GM19463 (cell line): ENCODE measurements at regions not wholly inside any gene's neighbourhood (a gene's known extent, or its start where the extent isn't known, plus 50 kb on each side); places are given as distances from the start of the nearest gene placed in this dataset.

ENCODE experiments used
- ATAC-seq: cut with Tn5 transposase; IDR thresholded peaks from one replicate; pipeline ENCODE4 v1.9.1; 2021; ENCODE audit warnings: mild to moderate bottlenecking, moderate library complexity; ENCODE audit not compliant: unreplicated experiment

DNA sequence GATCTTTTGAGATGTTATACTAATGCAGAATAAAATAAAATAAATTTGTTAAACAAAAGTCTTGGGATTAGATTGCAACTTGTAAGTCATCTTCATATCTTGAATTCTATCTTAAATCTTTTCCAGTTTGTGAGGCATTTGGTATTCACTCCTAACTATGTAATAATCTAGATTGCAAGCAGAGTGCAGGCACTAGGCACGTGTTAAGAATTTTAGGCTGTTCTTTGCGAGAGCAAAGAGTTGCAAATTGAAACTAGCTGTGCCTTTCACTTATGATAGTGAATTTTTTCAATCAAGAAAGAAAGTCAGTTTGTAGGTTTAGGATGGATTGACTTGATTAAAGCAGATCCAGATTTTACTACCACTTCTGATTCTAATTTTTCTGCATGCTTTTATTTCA, 264.1 kb upstream of the SPRY2 start:
- no peak for ATAC-seq

DNA sequence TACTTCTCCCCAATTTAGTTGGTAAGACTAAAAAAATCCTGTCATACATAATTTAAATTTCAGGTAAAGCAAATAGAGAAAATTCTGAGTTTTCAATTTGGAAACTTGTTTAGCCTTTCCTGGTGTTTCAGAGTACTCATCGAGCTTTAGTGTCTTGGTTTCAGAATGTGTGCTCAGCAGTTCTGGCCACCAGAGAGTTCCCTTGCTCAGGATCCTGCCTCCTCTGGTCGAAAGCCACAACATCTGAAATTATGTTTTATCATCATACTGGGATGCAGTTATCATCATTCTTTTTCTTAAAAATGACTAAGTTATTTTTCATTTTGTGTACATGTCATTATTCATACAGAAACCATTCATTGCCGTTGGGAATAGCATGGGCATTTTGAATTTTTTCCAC, 263.2 kb upstream of the SPRY2 start:
- ATAC-seq = no peak

- no peak for ATAC-seq
These were observed 262.4 kb upstream of the SPRY2 start for GRCh38 chr13:80603351-80603750.

GRCh38 chr13:80599765-80600164, 258.8 kb upstream of the SPRY2 start:
- no peak for ATAC-seq

GRCh38 chr13:80598189-80598588, 257.3 kb upstream of the SPRY2 start:
- no peak for ATAC-seq

GRCh38 chr13:80591976-80592740, 251.2 kb upstream of the SPRY2 start:
- no peak for ATAC-seq

GRCh38 chr13:80590551-80590950, 249.6 kb upstream of the SPRY2 start:
- ATAC-seq = no peak

GRCh38 chr13:80586356-80586755, 245.4 kb upstream of the SPRY2 start:
- ATAC-seq = no peak

- ATAC-seq = no peak
These were observed 244.6 kb upstream of the SPRY2 start for GRCh38 chr13:80585531-80585930.

GRCh38 chr13:80584785-80585184, 243.9 kb upstream of the SPRY2 start:
- no peak for ATAC-seq

- ATAC-seq = no peak
These were observed 243.4 kb upstream of the SPRY2 start for GRCh38 chr13:80584306-80584705.

DNA sequence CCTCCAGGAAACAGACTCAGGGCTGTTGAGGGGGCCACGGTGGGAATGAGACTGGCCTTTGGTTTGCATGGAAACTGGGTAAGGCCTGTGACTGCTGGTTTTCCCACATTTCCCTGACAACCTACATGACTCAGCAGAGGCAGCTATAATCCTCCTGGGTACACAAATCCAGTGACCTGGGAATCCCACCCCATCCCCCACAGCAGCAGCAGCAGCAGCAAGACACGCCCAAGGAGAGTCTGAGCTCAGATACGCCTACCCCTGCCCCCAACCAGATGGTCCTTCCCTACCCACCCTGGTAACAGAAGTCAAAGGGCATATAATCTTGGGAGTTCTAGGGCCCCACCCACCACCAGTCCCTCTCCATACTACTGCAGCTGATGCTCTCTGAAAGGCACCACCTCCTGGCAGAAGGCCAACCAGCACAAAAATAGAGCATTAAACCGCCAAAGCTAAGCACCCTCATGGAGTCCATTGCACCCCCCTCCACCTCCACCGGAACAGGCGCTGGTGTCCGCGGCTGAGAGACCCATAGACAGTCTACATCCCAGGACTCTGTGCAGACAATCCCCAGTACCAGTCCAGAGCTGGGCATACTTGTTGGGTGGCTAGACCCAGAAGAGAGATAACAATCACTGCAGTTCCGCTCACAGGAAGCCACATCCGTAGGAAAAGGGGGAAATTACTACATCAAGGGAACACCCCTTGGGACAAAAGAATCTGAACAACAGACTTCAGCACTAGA, 237.2 kb upstream of the SPRY2 start:
- ATAC-seq = no peak

DNA sequence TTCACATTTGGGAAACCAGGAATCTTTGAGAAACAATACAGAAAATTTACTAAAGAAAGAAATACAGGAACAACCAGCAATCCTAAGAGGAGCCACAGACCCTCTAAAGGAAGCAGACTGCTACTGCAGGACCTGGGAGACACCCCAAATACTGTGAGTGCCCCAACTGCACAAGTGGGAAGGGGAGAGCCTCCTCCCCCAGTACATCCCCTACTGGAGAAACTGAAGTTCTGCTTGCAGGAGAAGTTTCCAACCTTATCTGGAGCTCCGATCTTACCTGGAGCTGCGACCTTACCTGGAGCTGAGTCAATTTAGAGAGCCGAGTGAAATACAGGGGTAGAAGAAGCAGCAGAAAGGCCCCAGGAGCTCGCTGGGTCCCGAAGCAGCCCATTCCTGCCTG, 236.4 kb upstream of the SPRY2 start:
- ATAC-seq = no peak

- ATAC-seq = no peak
These were observed 233.4 kb upstream of the SPRY2 start for GRCh38 chr13:80574113-80574850.

- no peak for ATAC-seq
These were observed 232.0 kb upstream of the SPRY2 start for GRCh38 chr13:80572923-80573316.

GRCh38 chr13:80572308-80572922, 231.5 kb upstream of the SPRY2 start:
- ATAC-seq = no peak

GRCh38 chr13:80571346-80572307, 230.7 kb upstream of the SPRY2 start:
- ATAC-seq = no peak

GRCh38 chr13:80563439-80563838, 222.5 kb upstream of the SPRY2 start:
- ATAC-seq = no peak

GRCh38 chr13:80562433-80563156, 221.7 kb upstream of the SPRY2 start:
- ATAC-seq = no peak

DNA sequence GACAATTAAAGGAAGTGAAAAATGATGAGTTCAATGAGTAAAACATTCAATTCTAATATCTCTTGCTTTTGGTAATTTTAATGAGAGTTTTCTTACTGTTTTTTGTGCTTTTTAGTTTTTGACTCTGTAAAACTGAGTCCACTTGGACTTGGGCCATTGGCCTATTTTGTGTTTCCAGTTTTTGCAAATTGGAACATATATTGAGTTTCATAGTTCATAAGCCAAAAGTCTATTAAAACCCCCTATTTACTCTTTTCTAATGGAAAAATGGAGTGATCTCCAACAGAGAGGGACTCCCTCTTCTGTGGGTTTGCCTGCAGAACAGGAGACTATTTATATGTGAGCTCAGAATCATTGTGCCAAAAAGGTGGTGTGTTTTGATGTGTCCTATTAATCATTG, 219.7 kb upstream of the SPRY2 start:
- no peak for ATAC-seq
